AG09309 (cell line): ENCODE measurements at regions not wholly inside any gene's neighbourhood (a gene's known extent, or its start where the extent isn't known, plus 50 kb on each side); places are given as distances from the start of the nearest gene placed in this dataset.

ENCODE experiments used
- DNase-seq: peaks from one replicate; pipeline ENCODE4 v3.0.0-alpha.2; 2010; ENCODE audit warnings: low read depth
- H3K4me3 ChIP-seq: 2 replicates; pipeline ENCODE4 v1.5.1; 2011; ENCODE audit warnings: mild to moderate bottlenecking, low read depth, low read length, moderate library complexity; ENCODE audit not compliant: control insufficient read depth
- CTCF ChIP-seq: IDR thresholded peaks from 2 replicates; pipeline ENCODE4 v1.5.1; 2011; ENCODE audit warnings: mild to moderate bottlenecking, low read depth, low read length, inconsistent platforms; ENCODE audit not compliant: insufficient read depth, control insufficient read depth; ENCODE audit errors: missing control alignments

GRCh38 chr2:220531216-220531615, 903.8 kb downstream of the SLC4A3 start:
- TF ChIP-seq CTCF = no peak
- no peak for DNase-seq
- H3K4me3 ChIP-seq = no peak overlapping the region

- TF ChIP-seq CTCF = peak; percentile 38
- DNase-seq = no peak
- H3K4me3 ChIP-seq = no peak overlapping the region
Measured at GRCh38 chr2:220533485-220533884, 906.1 kb downstream of the SLC4A3 start.

GRCh38 chr2:220539481-220539880, 912.1 kb downstream of the SLC4A3 start:
- no peak for TF ChIP-seq CTCF
- H3K4me3 ChIP-seq = no peak overlapping the region
- no peak for DNase-seq

- TF ChIP-seq CTCF = no peak
- no peak overlapping the region for H3K4me3 ChIP-seq
- DNase-seq = no peak
Measured at GRCh38 chr2:220544049-220544448, 916.6 kb downstream of the SLC4A3 start.

- no peak for DNase-seq
- no peak overlapping the region for H3K4me3 ChIP-seq
- TF ChIP-seq CTCF = no peak
Measured at GRCh38 chr2:220550995-220551700, 923.7 kb downstream of the SLC4A3 start.

- TF ChIP-seq CTCF = no peak
- no peak for DNase-seq
Measured at GRCh38 chr2:220552790-220553535, 925.5 kb downstream of the SLC4A3 start.

More at GRCh38 chr2:220552790-220553535, 925.5 kb downstream of the SLC4A3 start:
- no peak overlapping the region for H3K4me3 ChIP-seq
